Astrocyte of the spinal cord (primary cell): ENCODE measurements at regions not wholly inside any gene's neighbourhood (a gene's known extent, or its start where the extent isn't known, plus 50 kb on each side); places are given as distances from the start of the nearest gene placed in this dataset.
"Not testable (repeated sequence)": the region's sequence is repeated elsewhere in the genome, so short reads cannot be mapped to it uniquely, and the experiment has no call there.

Experiments
- DNase-seq: peaks from one replicate; pipeline ENCODE4 v3.0.0; 2011; ENCODE audit warnings: low read depth, low spot score
- H3K4me3 ChIP-seq: 2 replicates; pipeline ENCODE4 v1.5.1; 2011; ENCODE audit warnings: low read depth, mild to moderate bottlenecking, low read length, moderate library complexity
- CTCF ChIP-seq: IDR thresholded peaks from 2 replicates; pipeline ENCODE4 v1.5.1; 2012; ENCODE audit warnings: low read depth, mild to moderate bottlenecking, low read length, inconsistent platforms
- in situ Hi-C: cut with HindIII; loops from 2 replicates; pipeline ENCODE4 v1.10.0; 2017; ENCODE audit warnings: low sequenced_read_pairs

GRCh38 chr6:101086473-101086872 lies 205.3 kb upstream of the ASCC3 start:
- in situ Hi-C loops = no loop called here
- no peak for DNase-seq
- TF ChIP-seq CTCF = no peak
- H3K4me3 ChIP-seq = no peak overlapping the region

GRCh38 chr6:101088594-101088993 lies 207.5 kb upstream of the ASCC3 start:
- H3K4me3 ChIP-seq = no peak overlapping the region
- DNase-seq = no peak
- TF ChIP-seq CTCF = no peak
- in situ Hi-C loops = no loop called here

GRCh38 chr6:101089640-101090039 lies 208.5 kb upstream of the ASCC3 start:
- TF ChIP-seq CTCF = no peak
- H3K4me3 ChIP-seq = no peak overlapping the region
- DNase-seq = no peak
- in situ Hi-C loops = no loop called here

GRCh38 chr6:101090281-101090680 lies 209.2 kb upstream of the ASCC3 start:
- in situ Hi-C loops = no loop called here
- no peak for TF ChIP-seq CTCF
- peak; percentile 7 for DNase-seq

GRCh38 chr6:101098605-101099004 lies 217.5 kb upstream of the ASCC3 start:
- H3K4me3 ChIP-seq, in situ Hi-C loops, DNase-seq: not testable (repeated sequence)

More at GRCh38 chr6:101090281-101090680, 209.2 kb upstream of the ASCC3 start:
- no peak overlapping the region for H3K4me3 ChIP-seq

- no peak overlapping the region for H3K4me3 ChIP-seq
These were observed 221.6 kb upstream of the ASCC3 start for GRCh38 chr6:101102702-101103101.

GRCh38 chr6:101108286-101108685 lies 227.2 kb upstream of the ASCC3 start:
- no peak overlapping the region for H3K4me3 ChIP-seq
- no peak for TF ChIP-seq CTCF
- in situ Hi-C loops = no loop called here
- no peak for DNase-seq

More at GRCh38 chr6:101102702-101103101, 221.6 kb upstream of the ASCC3 start:
- TF ChIP-seq CTCF = no peak
- no peak for DNase-seq
- in situ Hi-C loops = no loop called here
